H1 (cell line): ENCODE measurements at regions not wholly inside any gene's neighbourhood (a gene's known extent, or its start where the extent isn't known, plus 50 kb on each side); places are given as distances from the start of the nearest gene placed in this dataset.

ENCODE experiments used
- CTCF ChIA-PET: fragments of 300-600 bp; sonication (Branson Sonifier 250); formaldehyde crosslinking; loops from one replicate; lab custom pipeline; 2021; ENCODE audit not compliant: partially characterized antibody; lab: Charles Lee
- POLR2A ChIA-PET: fragments of 300-600 bp; sonication (Branson Sonifier 250); formaldehyde crosslinking; loops from one replicate; lab custom pipeline; 2021; ENCODE audit warnings: inconsistent platforms; ENCODE audit not compliant: partially characterized antibody; lab: Charles Lee
- DNase-seq, 2 experiments: peaks; one replicate each; pipeline versions ENCODE4 v3.0.0 to v3.0.0-alpha.2; 2010 to 2022; ENCODE audit warnings: low spot score in 2 of 2, low read depth in 1 of 2, mixed read lengths in 1 of 2
- FAIRE-seq: peaks from 2 replicates; lab custom pipeline; 2011; peaks lifted over from hg19 to GRCh38; lab: Jason Lieb, UNC
- H2AFZ ChIP-seq: 2 replicates; pipeline ENCODE4 v1.8.1; 2012; ENCODE audit warnings: low read length, inconsistent platforms
- H2AK5ac ChIP-seq: 2 replicates; pipeline ENCODE4 v1.6.1; 2013; ENCODE audit warnings: low read depth, low read length
- H2BK120ac ChIP-seq: replicated peaks from 2 replicates; pipeline ENCODE3; 2013; ENCODE audit warnings: low read depth, low read length, inconsistent platforms
- H2BK12ac ChIP-seq: 2 replicates; pipeline ENCODE4 v1.6.1; 2013; ENCODE audit warnings: low read depth, low read length
- H2BK15ac ChIP-seq: 2 replicates; pipeline ENCODE4 v1.6.1; 2013; ENCODE audit warnings: low read length
- H2BK20ac ChIP-seq: 2 replicates; pipeline ENCODE4 v1.6.1; 2013; ENCODE audit warnings: low read length
- H2BK5ac ChIP-seq: 2 replicates; pipeline ENCODE4 v1.6.1; 2013; ENCODE audit warnings: low read depth, low read length
- H3K14ac ChIP-seq: 2 replicates; pipeline ENCODE4 v1.6.1; 2013; ENCODE audit warnings: inconsistent platforms; ENCODE audit not compliant: insufficient read length
- H3K18ac ChIP-seq: 2 replicates; pipeline ENCODE4 v1.6.1; 2013; ENCODE audit warnings: low read length; ENCODE audit errors: extremely low read depth
- H3K23ac ChIP-seq: 2 replicates; pipeline ENCODE4 v1.6.1; 2013; ENCODE audit warnings: inconsistent platforms; ENCODE audit not compliant: insufficient read length
- H3K23me2 ChIP-seq: 2 replicates; pipeline ENCODE4 v1.6.1; 2013; ENCODE audit warnings: low read depth, low read length
- H3K27ac ChIP-seq: 2 replicates; pipeline ENCODE4 v1.6.1; 2011; ENCODE audit warnings: low read depth, low read length, inconsistent platforms
- H3K27me3 ChIP-seq, 4 experiments: replicated peaks in 1 of 4; 1 replicate in 1 of 4; 2 replicates in 3 of 4; pipeline versions ENCODE4 v1.6.1 to v1.8.1; 2011 to 2013; ENCODE audit warnings: low read length in 3 of 4, mild to moderate bottlenecking in 3 of 4, inconsistent platforms in 2 of 4, mixed read lengths in 2 of 4, moderate library complexity in 1 of 4; ENCODE audit not compliant: control insufficient read depth in 3 of 4, insufficient read depth in 3 of 4; ENCODE audit errors: extremely low read depth in 1 of 4
- H3K36me3 ChIP-seq, 4 experiments: 2 replicates each; pipeline versions ENCODE4 v1.6.1 to v1.8.1; 2011 to 2013; ENCODE audit warnings: mild to moderate bottlenecking in 4 of 4, low read length in 3 of 4, moderate library complexity in 2 of 4, control low read depth in 1 of 4, inconsistent platforms in 1 of 4; ENCODE audit not compliant: insufficient read depth in 4 of 4, control insufficient read depth in 2 of 4
- H3K4ac ChIP-seq: replicated peaks from 2 replicates; pipeline ENCODE3; 2013; ENCODE audit warnings: low read length, low read depth, mixed read lengths, inconsistent platforms; ENCODE audit not compliant: insufficient read length
- H3K4me1 ChIP-seq, 4 experiments: replicated peaks in 1 of 4; 1 replicate in 1 of 4; 2 replicates in 3 of 4; pipeline versions ENCODE4 v1.6.1 to v1.8.1; 2011 to 2013; ENCODE audit warnings: low read length in 3 of 4, inconsistent platforms in 2 of 4, mixed read lengths in 1 of 4; ENCODE audit not compliant: insufficient read depth in 4 of 4, control insufficient read depth in 3 of 4
- H3K4me2 ChIP-seq, 2 experiments: 2 replicates each; pipeline versions ENCODE4 v1.6.1 to v1.8.1; 2011 to 2013; ENCODE audit warnings: low read depth in 2 of 2, low read length in 2 of 2, control low read depth in 1 of 2, inconsistent platforms in 1 of 2, mild to moderate bottlenecking in 1 of 2; ENCODE audit not compliant: insufficient read depth in 1 of 2
- H3K4me3 ChIP-seq, 4 experiments: fragments of 200-600, 300-600 bp in 1 of 4; sonication (generic), shearing (Covaris generic), sonication (Bioruptor Twin) in 1 of 4; 2 replicates each; pipeline versions ENCODE4 v1.5.1 to v1.8.1; 2011 to 2016; ENCODE audit warnings: low read length in 4 of 4, low read depth in 3 of 4, control low read depth in 2 of 4, inconsistent platforms in 2 of 4, mild to moderate bottlenecking in 2 of 4, mixed read lengths in 1 of 4, moderate library complexity in 1 of 4; ENCODE audit not compliant: insufficient read depth in 2 of 4; ENCODE audit errors: extremely low read depth in 1 of 4
- H3K56ac ChIP-seq: replicated peaks from 2 replicates; pipeline ENCODE3; 2013; ENCODE audit warnings: low read depth, mild to moderate bottlenecking, mixed read lengths, low read length, inconsistent platforms; ENCODE audit not compliant: insufficient read length
- H3K79me1 ChIP-seq: 2 replicates; pipeline ENCODE4 v1.6.1; 2013; ENCODE audit warnings: low read depth, low read length, control low read depth
- H3K79me2 ChIP-seq, 2 experiments: 2 replicates each; pipeline versions ENCODE4 v1.6.1 to v1.8.1; 2012 to 2013; ENCODE audit warnings: low read length in 2 of 2, mild to moderate bottlenecking in 2 of 2, inconsistent platforms in 1 of 2; ENCODE audit not compliant: insufficient read depth in 2 of 2, control insufficient read depth in 1 of 2
- H3K9ac ChIP-seq, 4 experiments: replicated peaks in 1 of 4; 1 replicate in 1 of 4; 2 replicates in 3 of 4; pipeline versions ENCODE4 v1.6.1 to v1.8.1; 2011 to 2013; ENCODE audit warnings: low read depth in 3 of 4, low read length in 3 of 4, control low read depth in 2 of 4, mild to moderate bottlenecking in 2 of 4, moderate library complexity in 2 of 4, inconsistent platforms in 1 of 4; ENCODE audit errors: extremely low read depth in 1 of 4
- H3K9me3 ChIP-seq, 2 experiments: 2 replicates each; pipeline versions ENCODE4 v1.6.1 to v1.8.1; 2012 to 2013; ENCODE audit warnings: mild to moderate bottlenecking in 2 of 2, moderate library complexity in 2 of 2, control low read depth in 1 of 2, inconsistent platforms in 1 of 2, low read depth in 1 of 2, low read length in 1 of 2, mixed read lengths in 1 of 2; ENCODE audit not compliant: insufficient read depth in 2 of 2
- H4K20me1 ChIP-seq, 2 experiments: replicated peaks in 1 of 2; 2 replicates each; pipeline versions ENCODE3 to v1.8.1; 2011 to 2013; ENCODE audit warnings: inconsistent platforms in 2 of 2, low read length in 2 of 2, mild to moderate bottlenecking in 1 of 2; ENCODE audit not compliant: insufficient read depth in 2 of 2, control insufficient read depth in 1 of 2
- H4K5ac ChIP-seq: 2 replicates; pipeline ENCODE4 v1.6.1; 2013; ENCODE audit warnings: low read length, low read depth, mixed read lengths, inconsistent platforms; ENCODE audit not compliant: insufficient read length
- H4K8ac ChIP-seq: 2 replicates; pipeline ENCODE4 v1.8.0; 2013; ENCODE audit warnings: mild to moderate bottlenecking, moderate library complexity, low read length, inconsistent platforms; ENCODE audit not compliant: insufficient read depth; ENCODE audit errors: extremely low read depth
- H4K91ac ChIP-seq: replicated peaks from 2 replicates; pipeline ENCODE3; 2013; ENCODE audit warnings: low read length, mixed read lengths, inconsistent platforms; ENCODE audit not compliant: insufficient read length
- ASH2L ChIP-seq: fragments of 200-600, 300-600 bp; sonication (generic); IDR thresholded peaks from one replicate; pipeline ENCODE4 v1.7.1; 2017; ENCODE audit warnings: low read length
- CBX5 ChIP-seq: fragments of 300-800, 300-1000 bp; sonication (generic); IDR thresholded peaks from 2 replicates; pipeline ENCODE4 v1.7.1; 2016; ENCODE audit warnings: antibody characterized with exemption, low read length, low read depth
- CBX8 ChIP-seq: fragments of 300-800, 300-1000 bp; sonication (generic); IDR thresholded peaks from 2 replicates; pipeline ENCODE4 v1.7.1; 2016; ENCODE audit warnings: low read depth, low read length, borderline replicate concordance
- EZH2 ChIP-seq: fragments of 200-600 bp; sonication (generic); IDR thresholded peaks from 2 replicates; pipeline ENCODE4 v1.7.1; 2012; ENCODE audit warnings: low read depth, mild to moderate bottlenecking, moderate library complexity, low read length, inconsistent platforms; ENCODE audit not compliant: severe bottlenecking
- KDM1A ChIP-seq: fragments of 200-600, 300-600 bp; sonication (generic); IDR thresholded peaks from 2 replicates; pipeline ENCODE4 v1.7.1; 2016; ENCODE audit warnings: mild to moderate bottlenecking, low read length, borderline replicate concordance
- PHF8 ChIP-seq: fragments of 200-600 bp; sonication (generic); conservative IDR thresholded peaks from 2 replicates; pipeline ENCODE4 v1.7.1; 2012; ENCODE audit warnings: low read depth, mild to moderate bottlenecking, inconsistent platforms, low read length, moderate library complexity
- RXRA ChIP-seq: IDR thresholded peaks from 2 replicates; pipeline ENCODE4 v1.6.1; 2011; ENCODE audit warnings: low read depth, mild to moderate bottlenecking, low read length, moderate library complexity; ENCODE audit not compliant: insufficient read depth
- SAP30 ChIP-seq: fragments of 300-600 bp; sonication (generic); IDR thresholded peaks from 2 replicates; pipeline ENCODE4 v1.7.1; 2012; ENCODE audit warnings: low read length, moderate library complexity, mild to moderate bottlenecking, inconsistent platforms; ENCODE audit not compliant: insufficient read depth, insufficient replicate concordance
- SRF ChIP-seq: IDR thresholded peaks from 2 replicates; pipeline ENCODE4 v1.6.1; 2011; ENCODE audit warnings: mild to moderate bottlenecking, low read depth, low read length, moderate library complexity
- ZNF274 ChIP-seq: IDR thresholded peaks from 2 replicates; pipeline ENCODE4 v1.7.0; 2012; ENCODE audit warnings: low read length, borderline replicate concordance; ENCODE audit errors: extremely low read depth
- WGBS, 2 experiments: shearing (Covaris generic) in 1 of 2; methylation state at CpG; one replicate each; pipeline versions ENCODE4 v1.1.6 to v1.1.7; 2013 to 2015; ENCODE audit warnings: low lambda C conversion rate in 2 of 2, mixed read lengths in 2 of 2, inconsistent platforms in 1 of 2, low coverage in 1 of 2, missing lambda C conversion rate in 1 of 2; ENCODE audit not compliant: insufficient replicate concordance in 2 of 2, insufficient coverage in 1 of 2, insufficient read length in 1 of 2; ENCODE audit errors: extremely low coverage in 1 of 2, missing lambda C conversion rate in 1 of 2; 5-methylcytosine and 5-hydroxymethylcytosine counted together

GRCh38 chr10:78515873-78516153 lies 482.1 kb downstream of the RPS24 start:
- H3K23me2 ChIP-seq: no peaks in the 10 kb centered on the region
- ChIA-PET CTCF (interaction anchor here (0.9 to 1.6 kb wide), 4 partner anchors 44 to 284 kb away, joined by 3 to 5 read pairs (median 3); no protein-coding TSS in a partner anchor), POLR2A (no interaction called here)
- H3K4me2 ChIP-seq: no peak overlapping the region
- no peak overlapping the region for H3K4ac ChIP-seq
- DNase-seq (no peak), FAIRE-seq (no peak)
- H3K9ac ChIP-seq: no peak overlapping the region
- H3K79me1 ChIP-seq: no peaks in the 10 kb centered on the region; the same call in 1 of the 2 replicates
- no peaks in the 10 kb centered on the region for H3K27me3 ChIP-seq
- H2BK5ac ChIP-seq: no peak overlapping the region
- no peak overlapping the region for H4K91ac ChIP-seq
- H4K5ac ChIP-seq: no peak overlapping the region
- H4K8ac ChIP-seq: no peak overlapping the region
- H2AFZ ChIP-seq: no peak overlapping the region
- H3K18ac ChIP-seq: no peak overlapping the region
- no peaks in the 10 kb centered on the region for H3K9me3 ChIP-seq
- no peak overlapping the region for H2BK15ac ChIP-seq
- H3K36me3 ChIP-seq: no peaks in the 10 kb centered on the region
- no peak overlapping the region for H3K23ac ChIP-seq
- no peak overlapping the region for H3K27ac ChIP-seq
- H2BK12ac ChIP-seq: no peak overlapping the region
- no peak overlapping the region for H2AK5ac ChIP-seq
- no peak overlapping the region for H3K4me3 ChIP-seq
- 92% methylated on average over 1 of the region's 1 CpG; no CpG with 5 or more reads in 1 of the 2 experiments for WGBS, 2 experiments
- no peak overlapping the region for H3K56ac ChIP-seq
- H4K20me1 ChIP-seq: no peaks in the 10 kb centered on the region
- H3K4me1 ChIP-seq: no peaks in the 10 kb centered on the region
- no peak overlapping the region for H2BK20ac ChIP-seq
- no peak overlapping the region for H2BK120ac ChIP-seq
- H3K79me2 ChIP-seq: no peaks in the 10 kb centered on the region
- no peak for TF ChIP-seq SAP30
- no peak for TF ChIP-seq ZNF274
- no peak for TF ChIP-seq ASH2L
- TF ChIP-seq KDM1A: no peak
- no peak for TF ChIP-seq RXRA
- TF ChIP-seq PHF8: no peak
- no peak for TF ChIP-seq SRF
- TF ChIP-seq CBX8: no peak
- no peak for TF ChIP-seq EZH2
- no peak for TF ChIP-seq CBX5
- no peak overlapping the region for H3K14ac ChIP-seq
